ENCODE measurements at regions not wholly inside any gene's neighbourhood (a gene's known extent, or its start where the extent isn't known, plus 50 kb on each side); places are given as distances from the start of the nearest gene placed in this dataset.
A peak's percentile ranks its signal among the peaks of the same experiment; 100 is the strongest.

- no peak for TF ChIP-seq ZFX (IDR thresholded peaks at IDR 0.05)
- TF ChIP-seq CTCF (conservative IDR thresholded peaks at IDR 0.05), result no peak
- H3K27ac ChIP-seq, result peak overlapping the region; percentile 71
Observed at GRCh38 chr14:89572596-89573398, 155.8 kb upstream of the FOXN3 start.

GRCh38 chr14:89571491-89571890, 154.5 kb upstream of the FOXN3 start:
- TF ChIP-seq CTCF (conservative IDR thresholded peaks at IDR 0.05) (no peak), ZFX (IDR thresholded peaks at IDR 0.05) (no peak)
- H3K27ac ChIP-seq, result no peak overlapping the region

GRCh38 chr14:89566644-89567415, 149.8 kb upstream of the FOXN3 start:
- no peak for TF ChIP-seq CTCF (conservative IDR thresholded peaks at IDR 0.05)
- TF ChIP-seq ZFX (IDR thresholded peaks at IDR 0.05), result no peak
- no peak overlapping the region for H3K27ac ChIP-seq

GRCh38 chr14:89566180-89566579, 149.1 kb upstream of the FOXN3 start:
- no peak for TF ChIP-seq CTCF (conservative IDR thresholded peaks at IDR 0.05)
- TF ChIP-seq ZFX (IDR thresholded peaks at IDR 0.05), result no peak
- no peak overlapping the region for H3K27ac ChIP-seq

GRCh38 chr14:89565607-89566006, 148.6 kb upstream of the FOXN3 start:
- no peak for TF ChIP-seq CTCF (conservative IDR thresholded peaks at IDR 0.05)
- no peak for TF ChIP-seq ZFX (IDR thresholded peaks at IDR 0.05)
- H3K27ac ChIP-seq, result no peak overlapping the region

GRCh38 chr14:89564989-89565388, 148.0 kb upstream of the FOXN3 start:
- TF ChIP-seq CTCF (conservative IDR thresholded peaks at IDR 0.05), result no peak
- TF ChIP-seq ZFX (IDR thresholded peaks at IDR 0.05), result no peak
- no peak overlapping the region for H3K27ac ChIP-seq

GRCh38 chr14:89564286-89564957, 147.4 kb upstream of the FOXN3 start:
- TF ChIP-seq CTCF (conservative IDR thresholded peaks at IDR 0.05) (no peak), ZFX (IDR thresholded peaks at IDR 0.05) (no peak)
- no peak overlapping the region for H3K27ac ChIP-seq
